ENCODE measurements at regions not wholly inside any gene's neighbourhood (a gene's known extent, or its start where the extent isn't known, plus 50 kb on each side); places are given as distances from the start of the nearest gene placed in this dataset.

GRCh38 chr1:86271046-86271445, 114.5 kb upstream of the COL24A1 start:
- no peaks in the 10 kb centered on the region for H3K36me3 ChIP-seq (ENCODE audit: control insufficient read depth in 3 of 3, insufficient read depth in 2 of 3, low read depth in 1 of 3, low read length in 3 of 3)
- no peaks in the 10 kb centered on the region for H3K27me3 ChIP-seq (ENCODE audit: control insufficient read depth in 3 of 3, insufficient read depth in 3 of 3, low read length in 3 of 3)
- H3K27ac ChIP-seq (ENCODE audit: low read depth in 1 of 3, low read length in 2 of 3) = no peak overlapping the region
- 49 to 82% (median 66%) methylated on average over 2 of the region's 2 CpGs for WGBS, 3 donors
- H3K9me3 ChIP-seq (ENCODE audit: control insufficient read depth in 2 of 2, insufficient read depth in 1 of 2, low read depth in 1 of 2, low read length in 1 of 2) = peaks cover 0 to 1% of the 10 kb centered on the region in 2 donors
- no peak overlapping the region for H3K4me3 ChIP-seq (ENCODE audit: low read depth in 1 of 3, low read length in 3 of 3)
- no peak for DNase-seq
- FAIRE-seq = no peak
- no peaks in the 10 kb centered on the region for H3K4me1 ChIP-seq (ENCODE audit: control insufficient read depth in 3 of 3, insufficient read depth in 2 of 3, low read depth in 1 of 3, low read length in 2 of 3)

- DNase-seq (no peak), FAIRE-seq (no peak)
- no peak overlapping the region for H3K4me3 ChIP-seq (ENCODE audit: low read depth in 1 of 3, low read length in 3 of 3)
- H3K27ac ChIP-seq (ENCODE audit: low read depth in 1 of 3, low read length in 2 of 3) = no peak overlapping the region
- H3K4me1 ChIP-seq (ENCODE audit: control insufficient read depth in 3 of 3, insufficient read depth in 2 of 3, low read depth in 1 of 3, low read length in 2 of 3) = peaks cover 0 to 2% (median 0%) of the 10 kb centered on the region in 3 donors
- WGBS, 3 donors = 82 to 87% (median 83%) methylated on average over 5 of the region's 5 CpGs
- H3K27me3 ChIP-seq (ENCODE audit: control insufficient read depth in 3 of 3, insufficient read depth in 3 of 3, low read length in 3 of 3) = no peaks in the 10 kb centered on the region
- no peaks in the 10 kb centered on the region for H3K36me3 ChIP-seq (ENCODE audit: control insufficient read depth in 3 of 3, insufficient read depth in 2 of 3, low read depth in 1 of 3, low read length in 3 of 3)
- peaks cover 0 to 1% of the 10 kb centered on the region in 2 donors for H3K9me3 ChIP-seq (ENCODE audit: control insufficient read depth in 2 of 2, insufficient read depth in 1 of 2, low read depth in 1 of 2, low read length in 1 of 2)
Measured at GRCh38 chr1:86263101-86263500, 106.5 kb upstream of the COL24A1 start.

GRCh38 chr1:86260476-86260875, 103.9 kb upstream of the COL24A1 start:
- H3K9me3 ChIP-seq (ENCODE audit: control insufficient read depth in 2 of 2, insufficient read depth in 1 of 2, low read depth in 1 of 2, low read length in 1 of 2) = no peaks in the 10 kb centered on the region
- no peak overlapping the region for H3K4me3 ChIP-seq (ENCODE audit: low read depth in 1 of 3, low read length in 3 of 3)
- H3K27ac ChIP-seq (ENCODE audit: low read depth in 1 of 3, low read length in 2 of 3) = no peak overlapping the region
- H3K36me3 ChIP-seq (ENCODE audit: control insufficient read depth in 3 of 3, insufficient read depth in 2 of 3, low read depth in 1 of 3, low read length in 3 of 3) = no peaks in the 10 kb centered on the region
- H3K27me3 ChIP-seq (ENCODE audit: control insufficient read depth in 3 of 3, insufficient read depth in 3 of 3, low read length in 3 of 3) = no peaks in the 10 kb centered on the region
- DNase-seq = no peak
- FAIRE-seq = no peak
- H3K4me1 ChIP-seq (ENCODE audit: control insufficient read depth in 3 of 3, insufficient read depth in 2 of 3, low read depth in 1 of 3, low read length in 2 of 3) = peaks cover 0 to 2% (median 0%) of the 10 kb centered on the region in 3 donors

GRCh38 chr1:86259390-86259789, 102.8 kb upstream of the COL24A1 start:
- 87 to 100% (median 93%) methylated on average over 1 of the region's 1 CpG for WGBS, 3 donors
- H3K9me3 ChIP-seq (ENCODE audit: control insufficient read depth in 2 of 2, insufficient read depth in 1 of 2, low read depth in 1 of 2, low read length in 1 of 2) = no peaks in the 10 kb centered on the region
- DNase-seq (no peak), FAIRE-seq (no peak)
- no peak overlapping the region for H3K27ac ChIP-seq (ENCODE audit: low read depth in 1 of 3, low read length in 2 of 3)
- peaks cover 0 to 2% (median 0%) of the 10 kb centered on the region in 3 donors for H3K4me1 ChIP-seq (ENCODE audit: control insufficient read depth in 3 of 3, insufficient read depth in 2 of 3, low read depth in 1 of 3, low read length in 2 of 3)
- H3K4me3 ChIP-seq (ENCODE audit: low read depth in 1 of 3, low read length in 3 of 3) = no peak overlapping the region
- H3K36me3 ChIP-seq (ENCODE audit: control insufficient read depth in 3 of 3, insufficient read depth in 2 of 3, low read depth in 1 of 3, low read length in 3 of 3) = no peaks in the 10 kb centered on the region
- no peaks in the 10 kb centered on the region for H3K27me3 ChIP-seq (ENCODE audit: control insufficient read depth in 3 of 3, insufficient read depth in 3 of 3, low read length in 3 of 3)

GRCh38 chr1:86258101-86258500, 101.5 kb upstream of the COL24A1 start:
- FAIRE-seq = no peak
- 36 to 46% (median 44%) methylated on average over 1 of the region's 1 CpG for WGBS, 3 donors
- no peak for DNase-seq
- no peaks in the 10 kb centered on the region for H3K27me3 ChIP-seq (ENCODE audit: control insufficient read depth in 3 of 3, insufficient read depth in 3 of 3, low read length in 3 of 3)
- H3K4me3 ChIP-seq (ENCODE audit: low read depth in 1 of 3, low read length in 3 of 3) = no peak overlapping the region
- no peaks in the 10 kb centered on the region for H3K36me3 ChIP-seq (ENCODE audit: control insufficient read depth in 3 of 3, insufficient read depth in 2 of 3, low read depth in 1 of 3, low read length in 3 of 3)
- H3K9me3 ChIP-seq (ENCODE audit: control insufficient read depth in 2 of 2, insufficient read depth in 1 of 2, low read depth in 1 of 2, low read length in 1 of 2) = no peaks in the 10 kb centered on the region
- no peak overlapping the region for H3K27ac ChIP-seq (ENCODE audit: low read depth in 1 of 3, low read length in 2 of 3)
- H3K4me1 ChIP-seq (ENCODE audit: control insufficient read depth in 3 of 3, insufficient read depth in 2 of 3, low read depth in 1 of 3, low read length in 2 of 3) = peaks cover 0 to 2% (median 0%) of the 10 kb centered on the region in 3 donors

- FAIRE-seq (no peak), DNase-seq (no peak)
- 77 to 83% (median 78%) methylated on average over 6 of the region's 6 CpGs for WGBS, 3 donors
Measured at GRCh38 chr1:86247597-86248279, 91.2 kb upstream of the COL24A1 start.

GRCh38 chr1:86245566-86246190, 89.1 kb upstream of the COL24A1 start:
- 66 to 86% (median 70%) methylated on average over 9 of the region's 9 CpGs for WGBS, 3 donors
- no peak for FAIRE-seq

More at GRCh38 chr1:86247597-86248279, 91.2 kb upstream of the COL24A1 start:
- no peaks in the 10 kb centered on the region for H3K4me1 ChIP-seq (ENCODE audit: control insufficient read depth in 3 of 3, insufficient read depth in 2 of 3, low read depth in 1 of 3, low read length in 2 of 3)
- H3K4me3 ChIP-seq (ENCODE audit: low read depth in 1 of 3, low read length in 3 of 3) = no peak overlapping the region
- no peaks in the 10 kb centered on the region for H3K36me3 ChIP-seq (ENCODE audit: control insufficient read depth in 3 of 3, insufficient read depth in 2 of 3, low read depth in 1 of 3, low read length in 3 of 3)
- H3K27me3 ChIP-seq (ENCODE audit: control insufficient read depth in 3 of 3, insufficient read depth in 3 of 3, low read length in 3 of 3) = no peaks in the 10 kb centered on the region
- H3K9me3 ChIP-seq (ENCODE audit: control insufficient read depth in 2 of 2, insufficient read depth in 1 of 2, low read depth in 1 of 2, low read length in 1 of 2) = no peaks in the 10 kb centered on the region
- no peak overlapping the region for H3K27ac ChIP-seq (ENCODE audit: low read depth in 1 of 3, low read length in 2 of 3)

GRCh38 chr1:86239894-86240293, 83.3 kb upstream of the COL24A1 start:
- no peaks in the 10 kb centered on the region for H3K9me3 ChIP-seq (ENCODE audit: control insufficient read depth in 2 of 2, insufficient read depth in 1 of 2, low read depth in 1 of 2, low read length in 1 of 2)
- no peaks in the 10 kb centered on the region for H3K36me3 ChIP-seq (ENCODE audit: control insufficient read depth in 3 of 3, insufficient read depth in 2 of 3, low read depth in 1 of 3, low read length in 3 of 3)
- no peak for FAIRE-seq
- WGBS, 3 donors = 42 to 52% (median 46%) methylated on average over 1 of the region's 1 CpG
- H3K4me3 ChIP-seq (ENCODE audit: low read depth in 1 of 3, low read length in 3 of 3) = no peak overlapping the region
- DNase-seq = no peak
- no peaks in the 10 kb centered on the region for H3K27me3 ChIP-seq (ENCODE audit: control insufficient read depth in 3 of 3, insufficient read depth in 3 of 3, low read length in 3 of 3)
- H3K4me1 ChIP-seq (ENCODE audit: control insufficient read depth in 3 of 3, insufficient read depth in 2 of 3, low read depth in 1 of 3, low read length in 2 of 3) = no peaks in the 10 kb centered on the region
- no peak overlapping the region for H3K27ac ChIP-seq (ENCODE audit: low read depth in 1 of 3, low read length in 2 of 3)

More at GRCh38 chr1:86245566-86246190, 89.1 kb upstream of the COL24A1 start:
- Histone ChIP-seq H3K4me3 (ENCODE audit: low read depth in 1 of 3, low read length in 3 of 3) (no peak overlapping the region), H3K4me1 (ENCODE audit: control insufficient read depth in 3 of 3, insufficient read depth in 2 of 3, low read depth in 1 of 3, low read length in 2 of 3) (no peaks in the 10 kb centered on the region), H3K27ac (ENCODE audit: low read depth in 1 of 3, low read length in 2 of 3) (no peak overlapping the region), H3K36me3 (ENCODE audit: control insufficient read depth in 3 of 3, insufficient read depth in 2 of 3, low read depth in 1 of 3, low read length in 3 of 3) (no peaks in the 10 kb centered on the region), H3K9me3 (ENCODE audit: control insufficient read depth in 2 of 2, insufficient read depth in 1 of 2, low read depth in 1 of 2, low read length in 1 of 2) (no peaks in the 10 kb centered on the region), H3K27me3 (ENCODE audit: control insufficient read depth in 3 of 3, insufficient read depth in 3 of 3, low read length in 3 of 3) (no peaks in the 10 kb centered on the region)
- DNase-seq = no peak

GRCh38 chr1:86239490-86239889, 82.9 kb upstream of the COL24A1 start:
- DNase-seq = no peak
- H3K27ac ChIP-seq (ENCODE audit: low read depth in 1 of 3, low read length in 2 of 3) = no peak overlapping the region
- H3K4me3 ChIP-seq (ENCODE audit: low read depth in 1 of 3, low read length in 3 of 3) = no peak overlapping the region
- no peaks in the 10 kb centered on the region for H3K9me3 ChIP-seq (ENCODE audit: control insufficient read depth in 2 of 2, insufficient read depth in 1 of 2, low read depth in 1 of 2, low read length in 1 of 2)
- H3K36me3 ChIP-seq (ENCODE audit: control insufficient read depth in 3 of 3, insufficient read depth in 2 of 3, low read depth in 1 of 3, low read length in 3 of 3) = no peaks in the 10 kb centered on the region
- H3K4me1 ChIP-seq (ENCODE audit: control insufficient read depth in 3 of 3, insufficient read depth in 2 of 3, low read depth in 1 of 3, low read length in 2 of 3) = no peaks in the 10 kb centered on the region
- no peak for FAIRE-seq
- no peaks in the 10 kb centered on the region for H3K27me3 ChIP-seq (ENCODE audit: control insufficient read depth in 3 of 3, insufficient read depth in 3 of 3, low read length in 3 of 3)
